ENCODE measurements at regions not wholly inside any gene's neighbourhood (a gene's known extent, or its start where the extent isn't known, plus 50 kb on each side); places are given as distances from the start of the nearest gene placed in this dataset.
"Not testable (repeated sequence)": the region's sequence is repeated elsewhere in the genome, so short reads cannot be mapped to it uniquely, and the experiment has no call there.

DNA sequence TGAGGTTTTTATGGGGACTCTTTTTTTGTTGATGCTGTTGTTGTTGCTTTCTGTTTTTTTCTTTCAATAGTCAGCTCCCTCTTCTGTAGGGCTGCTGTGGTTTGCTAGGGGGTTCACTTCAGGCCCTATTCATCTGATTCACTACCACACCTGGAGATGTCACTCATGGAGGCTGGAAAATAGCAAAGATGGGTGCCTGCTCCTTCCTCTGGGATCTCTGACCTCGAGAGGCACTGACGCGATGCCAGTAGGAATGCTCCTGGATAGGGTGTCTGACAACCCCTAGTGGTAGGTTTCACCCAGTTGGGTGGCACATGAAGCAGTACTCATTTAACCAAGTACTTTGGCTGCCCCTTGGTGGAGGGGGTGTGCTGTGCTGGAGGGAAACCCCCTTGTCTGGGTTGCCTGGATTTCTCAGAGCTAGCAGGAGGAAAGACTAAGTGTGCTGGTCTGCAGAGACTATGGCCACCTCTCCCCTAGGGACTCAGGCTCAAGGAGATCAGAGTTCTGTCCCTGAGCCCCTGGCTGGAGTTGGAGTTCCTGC is 745.5 kb downstream of the TMTC2 start:
- DNase-seq (ENCODE audit: low spot score): no peak
- H3K36me3 Mint-ChIP-seq: no peaks in the 10 kb centered on the region
- Histone ChIP-seq H2AFZ (replicated peaks) (no peak overlapping the region), H3F3A (ENCODE audit: low read depth) (no peaks in the 10 kb centered on the region), H3K9ac (no peak overlapping the region), H3K79me2 (ENCODE audit: low read depth) (no peaks in the 10 kb centered on the region), H3K4me1 (no peaks in the 10 kb centered on the region), H3K4me3 (no peak overlapping the region), H3K9me3 (ENCODE audit: low read depth) (peaks cover 4% of the 10 kb centered on the region), H4K20me1 (ENCODE audit: low read depth) (no peaks in the 10 kb centered on the region), H3K27me3 (no peaks in the 10 kb centered on the region), H3K27ac (no peak overlapping the region), H3K36me3 (no peaks in the 10 kb centered on the region), H3K4me2 (no peak overlapping the region)
- no peak overlapping the region for H3K4me3 Mint-ChIP-seq
- peaks cover 17% of the 10 kb centered on the region for H3K9me3 Mint-ChIP-seq
- TF ChIP-seq EZH2 (IDR thresholded peaks at IDR 0.05): no peak
- TF ChIP-seq, protein P1, sequence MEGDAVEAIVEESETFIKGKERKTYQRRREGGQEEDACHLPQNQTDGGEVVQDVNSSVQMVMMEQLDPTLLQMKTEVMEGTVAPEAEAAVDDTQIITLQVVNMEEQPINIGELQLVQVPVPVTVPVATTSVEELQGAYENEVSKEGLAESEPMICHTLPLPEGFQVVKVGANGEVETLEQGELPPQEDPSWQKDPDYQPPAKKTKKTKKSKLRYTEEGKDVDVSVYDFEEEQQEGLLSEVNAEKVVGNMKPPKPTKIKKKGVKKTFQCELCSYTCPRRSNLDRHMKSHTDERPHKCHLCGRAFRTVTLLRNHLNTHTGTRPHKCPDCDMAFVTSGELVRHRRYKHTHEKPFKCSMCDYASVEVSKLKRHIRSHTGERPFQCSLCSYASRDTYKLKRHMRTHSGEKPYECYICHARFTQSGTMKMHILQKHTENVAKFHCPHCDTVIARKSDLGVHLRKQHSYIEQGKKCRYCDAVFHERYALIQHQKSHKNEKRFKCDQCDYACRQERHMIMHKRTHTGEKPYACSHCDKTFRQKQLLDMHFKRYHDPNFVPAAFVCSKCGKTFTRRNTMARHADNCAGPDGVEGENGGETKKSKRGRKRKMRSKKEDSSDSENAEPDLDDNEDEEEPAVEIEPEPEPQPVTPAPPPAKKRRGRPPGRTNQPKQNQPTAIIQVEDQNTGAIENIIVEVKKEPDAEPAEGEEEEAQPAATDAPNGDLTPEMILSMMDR (IDR thresholded peaks at IDR 0.05): no peak
- TF ChIP-seq EZH2phosphoT487 (IDR thresholded peaks at IDR 0.05): no peak
- H3K4me1 Mint-ChIP-seq: no peaks in the 10 kb centered on the region
- H3K27me3 Mint-ChIP-seq (ENCODE audit: insufficient read depth, low read depth): peaks cover 5% of the 10 kb centered on the region
- no peak overlapping the region for H3K27ac Mint-ChIP-seq

DNA sequence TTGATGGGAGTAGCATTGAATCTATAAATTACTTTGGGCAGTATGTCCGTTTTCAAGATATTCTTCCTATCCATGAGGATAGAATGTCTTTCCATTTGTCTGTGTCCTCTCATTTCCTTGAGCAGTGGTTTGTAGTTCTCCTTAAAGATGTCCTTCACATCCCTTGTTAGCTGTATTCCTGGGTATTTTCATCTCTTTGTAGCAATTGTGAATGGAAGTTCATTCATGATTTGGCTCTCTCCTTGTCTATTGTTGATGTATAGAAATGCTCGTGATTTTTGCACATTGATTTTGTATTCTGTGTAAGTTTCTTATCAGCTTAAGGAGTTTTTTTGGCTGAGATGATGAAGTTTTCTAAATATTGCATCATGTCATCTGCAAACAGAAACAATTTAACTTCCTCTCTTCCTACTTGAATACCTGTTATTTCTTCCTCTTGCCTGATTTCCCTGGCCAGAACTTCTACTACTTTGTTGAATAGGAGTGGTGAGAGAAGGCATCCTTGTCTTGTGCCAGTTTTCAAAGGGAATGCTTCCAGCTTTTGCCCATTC is 741.0 kb downstream of the TMTC2 start:
- peaks cover 18% of the 10 kb centered on the region for H3K9me3 Mint-ChIP-seq
- not testable (repeated sequence) for DNase-seq (ENCODE audit: low spot score); H3K27me3 ChIP-seq; H3K4me3 Mint-ChIP-seq; H3K9ac ChIP-seq; H3K4me3 ChIP-seq; H3K36me3 ChIP-seq; H3K36me3 Mint-ChIP-seq; H3K4me2 ChIP-seq; H3K4me1 ChIP-seq; H3K9me3 ChIP-seq (ENCODE audit: low read depth); H3K27ac Mint-ChIP-seq; H3K27ac ChIP-seq; H3K4me1 Mint-ChIP-seq; H3K79me2 ChIP-seq (ENCODE audit: low read depth); H4K20me1 ChIP-seq (ENCODE audit: low read depth); H3F3A ChIP-seq (ENCODE audit: low read depth); H2AFZ ChIP-seq (replicated peaks); H3K27me3 Mint-ChIP-seq (ENCODE audit: insufficient read depth, low read depth)

DNA sequence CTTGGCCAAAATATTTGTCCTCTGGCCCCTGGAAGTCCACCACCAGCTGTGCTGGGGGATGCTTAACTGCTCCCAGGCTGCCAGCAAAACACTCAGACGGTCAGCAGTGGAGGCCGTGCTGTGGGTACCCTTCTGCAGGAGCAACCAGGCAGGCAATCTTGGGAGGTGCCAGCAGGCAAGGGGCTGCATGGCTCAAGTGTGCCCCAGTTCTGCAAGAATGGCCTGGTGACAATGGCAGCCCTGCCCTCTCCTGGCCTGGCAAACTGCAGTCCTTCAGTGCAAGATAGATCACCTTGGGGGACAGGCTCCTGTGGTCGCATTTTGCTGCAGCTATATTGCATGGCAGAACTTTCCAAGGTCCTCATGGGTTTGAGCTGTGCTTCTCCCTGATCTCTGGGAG is 728.3 kb downstream of the TMTC2 start:
- H3K27ac Mint-ChIP-seq: no peak overlapping the region
- no peak for DNase-seq (ENCODE audit: low spot score)
- no peak overlapping the region for H3K4me3 Mint-ChIP-seq
- Histone ChIP-seq H3K79me2 (ENCODE audit: low read depth) (no peaks in the 10 kb centered on the region), H3K36me3 (no peaks in the 10 kb centered on the region), H3F3A (ENCODE audit: low read depth) (no peaks in the 10 kb centered on the region), H3K4me1 (no peaks in the 10 kb centered on the region), H3K4me3 (no peak overlapping the region), H2AFZ (replicated peaks) (no peak overlapping the region), H3K9me3 (ENCODE audit: low read depth) (peaks cover 4% of the 10 kb centered on the region), H3K27me3 (no peaks in the 10 kb centered on the region), H3K9ac (no peak overlapping the region), H3K27ac (no peak overlapping the region), H3K4me2 (no peak overlapping the region), H4K20me1 (ENCODE audit: low read depth) (no peaks in the 10 kb centered on the region)
- no peaks in the 10 kb centered on the region for H3K36me3 Mint-ChIP-seq
- no peaks in the 10 kb centered on the region for H3K4me1 Mint-ChIP-seq
- TF ChIP-seq EZH2phosphoT487 (IDR thresholded peaks at IDR 0.05) (no peak), EZH2 (IDR thresholded peaks at IDR 0.05) (no peak)
- TF ChIP-seq, protein P1 (IDR thresholded peaks at IDR 0.05): no peak
- H3K27me3 Mint-ChIP-seq (ENCODE audit: insufficient read depth, low read depth): peaks cover 2% of the 10 kb centered on the region
- peaks cover 7% of the 10 kb centered on the region for H3K9me3 Mint-ChIP-seq

DNA sequence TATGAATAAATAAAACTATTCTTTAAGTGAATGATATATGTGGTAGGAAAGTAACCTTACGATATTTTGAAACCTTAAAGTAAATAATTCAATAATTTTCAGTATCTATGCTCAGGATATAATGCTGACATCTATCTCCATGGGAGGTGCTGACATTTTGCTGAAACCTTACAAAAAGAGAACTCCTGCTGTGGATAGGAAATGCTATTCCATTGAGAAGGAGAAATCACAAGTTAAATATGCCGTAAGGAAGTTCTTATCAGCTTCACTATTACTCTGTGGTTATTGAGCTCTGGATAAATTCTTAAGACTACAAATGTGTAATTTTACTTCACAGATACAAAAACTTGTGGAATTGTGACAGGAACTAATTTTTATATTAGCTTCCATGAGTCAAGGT is 722.1 kb downstream of the TMTC2 start:
- no peak overlapping the region for H3K4me2 ChIP-seq

More for the DNA sequence above, 722.1 kb downstream of the TMTC2 start:
- Histone ChIP-seq H3K27me3 (no peaks in the 10 kb centered on the region), H3K36me3 (no peaks in the 10 kb centered on the region), H3K4me3 (no peak overlapping the region), H4K20me1 (ENCODE audit: low read depth) (no peaks in the 10 kb centered on the region), H3K9me3 (ENCODE audit: low read depth) (peaks cover 4% of the 10 kb centered on the region), H3F3A (ENCODE audit: low read depth) (no peaks in the 10 kb centered on the region), H2AFZ (replicated peaks) (no peak overlapping the region), H3K27ac (no peak overlapping the region), H3K79me2 (ENCODE audit: low read depth) (no peaks in the 10 kb centered on the region), H3K4me1 (no peaks in the 10 kb centered on the region), H3K9ac (no peak overlapping the region)
- Mint-ChIP-seq H3K4me3 (no peak overlapping the region), H3K9me3 (peaks cover 5% of the 10 kb centered on the region), H3K4me1 (peaks cover 2% of the 10 kb centered on the region), H3K27ac (no peak overlapping the region), H3K36me3 (no peaks in the 10 kb centered on the region), H3K27me3 (ENCODE audit: insufficient read depth, low read depth) (no peaks in the 10 kb centered on the region)
- no peak for DNase-seq (ENCODE audit: low spot score)
- TF ChIP-seq EZH2 (IDR thresholded peaks at IDR 0.05) (no peak), EZH2phosphoT487 (IDR thresholded peaks at IDR 0.05) (no peak)
- TF ChIP-seq, protein P1 (IDR thresholded peaks at IDR 0.05): no peak

Data from neural progenitor cell (in vitro differentiated cells).